A172 (cell line): ENCODE measurements at regions not wholly inside any gene's neighbourhood (a gene's known extent, or its start where the extent isn't known, plus 50 kb on each side); places are given as distances from the start of the nearest gene placed in this dataset.
A peak's percentile ranks its signal among the peaks of the same experiment; 100 is the strongest.
"Not testable (repeated sequence)": the region's sequence is repeated elsewhere in the genome, so short reads cannot be mapped to it uniquely, and the experiment has no call there.

Experiments
- DNase-seq: peaks from one replicate; pipeline ENCODE4 v3.0.0-alpha.2; 2015; ENCODE audit warnings: low spot score

- DNase-seq = no peak
These were observed 385.6 kb downstream of the IRS2 start for GRCh38 chr13:109400624-109401257.

- no peak for DNase-seq
These were observed 386.2 kb downstream of the IRS2 start for GRCh38 chr13:109400209-109400608.

- DNase-seq = not testable (repeated sequence)
These were observed 388.3 kb downstream of the IRS2 start for GRCh38 chr13:109398071-109398470.

- DNase-seq = no peak
These were observed 389.1 kb downstream of the IRS2 start for GRCh38 chr13:109397285-109397684.

- DNase-seq = no peak
These were observed 390.1 kb downstream of the IRS2 start for GRCh38 chr13:109396266-109396665.

- no peak for DNase-seq
These were observed 391.4 kb downstream of the IRS2 start for GRCh38 chr13:109395014-109395413.

- no peak for DNase-seq
These were observed 391.9 kb downstream of the IRS2 start for GRCh38 chr13:109394311-109394988.

- DNase-seq = no peak
These were observed 393.3 kb downstream of the IRS2 start for GRCh38 chr13:109393045-109393444.

- no peak for DNase-seq
These were observed 396.0 kb downstream of the IRS2 start for GRCh38 chr13:109390391-109390790.

GRCh38 chr13:109389892-109390345, 396.5 kb downstream of the IRS2 start:
- DNase-seq = no peak

GRCh38 chr13:109389456-109389855, 396.9 kb downstream of the IRS2 start:
- DNase-seq = peak; percentile 8

- DNase-seq = no peak
These were observed 398.9 kb downstream of the IRS2 start for GRCh38 chr13:109387471-109387870.

GRCh38 chr13:109385242-109385560, 401.2 kb downstream of the IRS2 start:
- DNase-seq = peak; percentile 33

GRCh38 chr13:109384491-109385241, 401.7 kb downstream of the IRS2 start:
- DNase-seq = no peak

- DNase-seq = peak; percentile 44
These were observed 402.7 kb downstream of the IRS2 start for GRCh38 chr13:109383683-109384082.

GRCh38 chr13:109381546-109382180, 404.7 kb downstream of the IRS2 start:
- DNase-seq = peak; percentile 26

GRCh38 chr13:109380457-109380856, 405.9 kb downstream of the IRS2 start:
- DNase-seq = no peak

GRCh38 chr13:109379930-109380329, 406.5 kb downstream of the IRS2 start:
- DNase-seq = no peak

GRCh38 chr13:109376936-109377335, 409.4 kb downstream of the IRS2 start:
- no peak for DNase-seq

- no peak for DNase-seq
These were observed 411.7 kb downstream of the IRS2 start for GRCh38 chr13:109374609-109375200.

- DNase-seq = no peak
These were observed 413.7 kb downstream of the IRS2 start for GRCh38 chr13:109372666-109373065.

- no peak for DNase-seq
These were observed 415.3 kb downstream of the IRS2 start for GRCh38 chr13:109371066-109371465.
